Neural progenitor cell (in vitro differentiated cells): ENCODE measurements at regions not wholly inside any gene's neighbourhood (a gene's known extent, or its start where the extent isn't known, plus 50 kb on each side); places are given as distances from the start of the nearest gene placed in this dataset.

Experiments
- CTCF ChIP-seq: fragments of 200-600 bp; sonication (generic); IDR thresholded peaks from 2 replicates; pipeline ENCODE4 v1.5.1; 2017; ENCODE audit warnings: antibody characterized with exemption, mild to moderate bottlenecking
- EZH2 ChIP-seq: fragments of 200-600 bp; sonication (generic); IDR thresholded peaks from 2 replicates; pipeline ENCODE4 v1.6.1; 2017; ENCODE audit warnings: antibody characterized with exemption, mild to moderate bottlenecking, moderate library complexity
- EZH2phosphoT487 ChIP-seq: fragments of 200-600 bp; sonication (generic); IDR thresholded peaks from 2 replicates; pipeline ENCODE4 v1.6.1; 2017; ENCODE audit warnings: antibody characterized with exemption

GRCh38 chr2:213202011-213202410, 50.6 kb upstream of the IKZF2 start:
- TF ChIP-seq CTCF, result no peak
- TF ChIP-seq EZH2, result no peak
- TF ChIP-seq EZH2phosphoT487, result no peak
